Astrocyte of the spinal cord (primary cell): ENCODE measurements at regions not wholly inside any gene's neighbourhood (a gene's known extent, or its start where the extent isn't known, plus 50 kb on each side); places are given as distances from the start of the nearest gene placed in this dataset.

Experiments
- DNase-seq: peaks from one replicate; pipeline ENCODE4 v3.0.0; 2011; ENCODE audit warnings: low read depth, low spot score
- H3K4me3 ChIP-seq: 2 replicates; pipeline ENCODE4 v1.5.1; 2011; ENCODE audit warnings: low read depth, mild to moderate bottlenecking, low read length, moderate library complexity
- CTCF ChIP-seq: IDR thresholded peaks from 2 replicates; pipeline ENCODE4 v1.5.1; 2012; ENCODE audit warnings: low read depth, mild to moderate bottlenecking, low read length, inconsistent platforms
- in situ Hi-C: cut with HindIII; loops from 2 replicates; pipeline ENCODE4 v1.10.0; 2017; ENCODE audit warnings: low sequenced_read_pairs

DNA sequence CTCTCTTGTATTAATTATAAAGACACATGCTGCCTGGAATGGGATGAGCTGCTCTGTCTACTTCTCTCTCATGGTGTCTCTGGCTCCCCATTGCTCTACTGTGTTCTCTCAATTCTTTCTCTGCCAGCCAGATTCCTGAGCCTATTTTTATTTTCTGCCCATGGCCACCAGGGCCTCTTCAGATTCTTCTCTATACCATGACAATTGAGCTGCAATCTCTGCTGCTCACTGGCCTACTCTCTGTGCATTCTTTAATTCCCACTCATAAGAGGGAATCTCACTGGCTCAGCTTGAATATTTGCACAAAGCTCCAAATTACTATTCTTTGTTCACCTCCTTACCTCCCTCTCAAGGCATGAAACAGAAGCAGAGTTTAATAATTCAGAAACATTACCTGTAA, 161.4 kb upstream of the GULP1 start:
- no peak for DNase-seq
- H3K4me3 ChIP-seq = no peak overlapping the region
- in situ Hi-C loops = no loop called here
- no peak for TF ChIP-seq CTCF

DNA sequence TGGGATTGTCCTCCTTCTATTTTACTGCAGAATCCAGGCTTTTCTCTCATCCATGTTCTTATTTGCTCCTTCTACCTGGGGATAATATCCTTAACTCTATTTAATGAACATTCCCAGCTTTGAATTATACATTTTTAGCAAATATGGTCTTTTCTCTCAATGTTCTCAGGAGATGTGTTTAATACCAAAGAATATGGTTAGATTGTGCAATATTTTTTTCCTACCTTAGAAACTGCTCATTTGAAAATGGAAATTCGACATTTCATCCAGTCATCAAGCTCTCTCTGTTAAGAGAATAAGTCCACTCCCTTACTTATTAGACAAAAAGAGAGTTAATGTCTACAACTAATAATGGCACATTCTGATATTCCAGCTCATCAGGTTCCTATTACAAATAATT, 160.4 kb upstream of the GULP1 start:
- no peak overlapping the region for H3K4me3 ChIP-seq
- DNase-seq = no peak
- in situ Hi-C loops = no loop called here
- no peak for TF ChIP-seq CTCF

- DNase-seq = no peak
- in situ Hi-C loops = no loop called here
- H3K4me3 ChIP-seq = no peak overlapping the region
- no peak for TF ChIP-seq CTCF
Observed at GRCh38 chr2:188132385-188132784, 159.3 kb upstream of the GULP1 start.

DNA sequence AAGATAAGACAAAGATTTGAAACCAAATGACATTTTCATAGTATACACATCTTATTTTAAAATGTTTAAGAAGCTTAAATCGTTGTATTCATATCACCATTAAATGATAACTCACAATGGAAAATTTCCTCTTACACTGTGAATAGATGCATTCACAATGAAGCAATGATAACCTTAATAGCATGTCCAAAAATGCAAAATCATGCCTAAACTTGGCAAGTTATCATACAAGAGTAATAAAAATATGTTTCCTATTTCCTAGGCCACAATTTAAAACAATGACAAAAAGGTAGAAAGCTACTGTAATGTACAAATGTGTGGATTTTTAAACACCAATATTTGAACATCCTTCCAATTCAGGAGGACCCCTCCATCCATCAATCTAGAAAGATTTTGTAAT, 157.4 kb upstream of the GULP1 start:
- no peak for DNase-seq
- in situ Hi-C loops = no loop called here
- no peak for TF ChIP-seq CTCF
- no peak overlapping the region for H3K4me3 ChIP-seq

DNA sequence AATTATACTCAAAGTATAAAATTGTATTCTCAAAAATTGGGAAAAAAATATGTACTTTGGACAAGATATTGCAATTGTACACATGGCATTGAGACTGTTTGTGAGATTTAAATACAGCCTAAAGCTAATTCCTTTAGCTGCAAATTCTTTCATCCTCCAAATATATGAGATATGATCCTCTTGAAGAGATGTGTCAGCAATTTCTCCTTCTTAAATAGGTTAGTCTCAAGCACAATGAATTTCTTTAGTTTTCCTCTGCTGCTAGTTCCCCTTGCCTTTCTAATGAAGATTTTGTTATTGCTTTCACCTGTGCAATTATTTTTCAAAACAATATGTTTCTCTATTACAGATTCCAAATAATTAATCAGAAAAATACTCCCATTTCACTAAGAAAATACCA, 153.4 kb upstream of the GULP1 start:
- no peak for TF ChIP-seq CTCF
- in situ Hi-C loops = no loop called here
- DNase-seq = no peak
- H3K4me3 ChIP-seq = no peak overlapping the region

DNA sequence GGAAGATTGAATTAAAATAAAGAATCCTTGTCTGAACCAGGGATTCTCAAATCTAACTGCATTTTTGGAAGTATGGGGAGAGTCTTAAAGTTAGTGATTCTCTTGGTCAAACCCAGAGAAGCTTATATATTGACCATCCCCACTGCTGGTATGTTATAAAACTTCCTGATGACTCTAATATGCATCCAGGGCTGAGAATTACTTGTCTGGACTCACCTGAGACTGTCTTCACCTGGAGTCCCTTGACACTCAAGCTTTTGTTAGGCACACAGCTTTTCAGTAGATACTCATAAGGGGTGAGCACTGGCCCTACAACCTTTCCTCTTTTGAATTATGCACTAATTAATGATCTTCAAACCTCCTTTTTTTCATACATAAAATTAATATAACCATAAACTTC, 149.6 kb upstream of the GULP1 start:
- TF ChIP-seq CTCF = no peak
- no peak for DNase-seq
- H3K4me3 ChIP-seq = no peak overlapping the region
- in situ Hi-C loops = no loop called here

GRCh38 chr2:188142636-188143295, 148.9 kb upstream of the GULP1 start:
- H3K4me3 ChIP-seq = no peak overlapping the region
- peak; percentile 55 for DNase-seq
- in situ Hi-C loops = no loop called here
- TF ChIP-seq CTCF = no peak
